HFF-Myc (cell line): ENCODE measurements at regions not wholly inside any gene's neighbourhood (a gene's known extent, or its start where the extent isn't known, plus 50 kb on each side); places are given as distances from the start of the nearest gene placed in this dataset.
"Not testable (repeated sequence)": the region's sequence is repeated elsewhere in the genome, so short reads cannot be mapped to it uniquely, and the experiment has no call there.

Source experiments
- DNase-seq: peaks from one replicate; pipeline ENCODE4 v3.0.0-alpha.2; 2011; ENCODE audit warnings: low read depth; ENCODE audit errors: extremely low read depth
- H3K4me3 ChIP-seq: replicated peaks from 2 replicates; pipeline ENCODE4 v1.5.1; 2011; ENCODE audit warnings: low read depth, mild to moderate bottlenecking, control low read depth, low read length
- CTCF ChIP-seq: IDR thresholded peaks from 2 replicates; pipeline ENCODE4 v1.5.1; 2012; ENCODE audit warnings: mild to moderate bottlenecking, low read depth, low read length, control low read depth; ENCODE audit errors: missing control alignments

GRCh38 chr4:189215574-189215973 is 725.1 kb upstream of the FRG1 start:
- no peak for DNase-seq
- H3K4me3 ChIP-seq, result no peak overlapping the region
- TF ChIP-seq CTCF, result no peak

- TF ChIP-seq CTCF, result no peak
- H3K4me3 ChIP-seq, result no peak overlapping the region
- no peak for DNase-seq
Observed at GRCh38 chr4:189221691-189222090, 719.0 kb upstream of the FRG1 start.

- no peak overlapping the region for H3K4me3 ChIP-seq
- no peak for DNase-seq
- no peak for TF ChIP-seq CTCF
Observed at GRCh38 chr4:189228726-189229125, 711.9 kb upstream of the FRG1 start.

- H3K4me3 ChIP-seq, result no peak overlapping the region
- no peak for TF ChIP-seq CTCF
- no peak for DNase-seq
Observed at GRCh38 chr4:189232274-189232673, 708.4 kb upstream of the FRG1 start.

GRCh38 chr4:189233754-189234153 is 706.9 kb upstream of the FRG1 start:
- H3K4me3 ChIP-seq, DNase-seq: not testable (repeated sequence)

GRCh38 chr4:189234948-189235347 is 705.7 kb upstream of the FRG1 start:
- not testable (repeated sequence) for H3K4me3 ChIP-seq, DNase-seq

GRCh38 chr4:189235599-189235998 is 705.1 kb upstream of the FRG1 start:
- DNase-seq, result no peak
- H3K4me3 ChIP-seq, result no peak overlapping the region
- no peak for TF ChIP-seq CTCF

- not testable (repeated sequence) for H3K4me3 ChIP-seq, DNase-seq
Observed at GRCh38 chr4:189236321-189236720, 704.4 kb upstream of the FRG1 start.

GRCh38 chr4:189237340-189237739 is 703.3 kb upstream of the FRG1 start:
- no peak for DNase-seq
- H3K4me3 ChIP-seq, result no peak overlapping the region
- no peak for TF ChIP-seq CTCF
